Activated CD4-positive, alpha-beta memory T cell treated with anti-CD3 and anti-CD28 coated beads for 36 hours (primary cell): ENCODE measurements at regions not wholly inside any gene's neighbourhood (a gene's known extent, or its start where the extent isn't known, plus 50 kb on each side); places are given as distances from the start of the nearest gene placed in this dataset.

Source experiments
- CTCF ChIA-PET: fragments of 350-600 bp; sonication (Branson Sonifier 250); formaldehyde crosslinking; loops from one replicate; lab custom pipeline; 2021; ENCODE audit warnings: antibody characterized with exemption, inconsistent platforms; lab: Charles Lee
- POLR2A ChIA-PET: fragments of 350-600 bp; sonication (Branson Sonifier 250); formaldehyde crosslinking; loops from one replicate; lab custom pipeline; 2021; ENCODE audit warnings: antibody characterized with exemption; lab: Charles Lee
- DNase-seq: peaks from one replicate; pipeline ENCODE4 v3.0.0-alpha.2; 2020
- H3K27ac Mint-ChIP-seq: one replicate; pipeline ENCODE4 v1.8.0; 2021; ENCODE audit warnings: mixed read lengths
- H3K27me3 Mint-ChIP-seq: one replicate; pipeline ENCODE4 v1.8.0; 2021; ENCODE audit warnings: mixed read lengths
- H3K36me3 Mint-ChIP-seq: one replicate; pipeline ENCODE4 v1.8.0; 2021; ENCODE audit warnings: mixed read lengths
- H3K4me1 Mint-ChIP-seq: one replicate; pipeline ENCODE4 v1.8.0; 2021; ENCODE audit warnings: low read depth, mixed read lengths
- H3K4me3 Mint-ChIP-seq: one replicate; pipeline ENCODE4 v1.8.0; 2021; ENCODE audit warnings: mild to moderate bottlenecking, mixed read lengths
- H3K9me3 Mint-ChIP-seq: one replicate; pipeline ENCODE4 v1.8.0; 2021; ENCODE audit warnings: mixed read lengths
- intact Hi-C: fragments of 100-400 bp; cut with micrococcal nuclease; formaldehyde crosslinking; loops from one replicate; pipeline ENCODE4 v1.15.1; 2023

DNA sequence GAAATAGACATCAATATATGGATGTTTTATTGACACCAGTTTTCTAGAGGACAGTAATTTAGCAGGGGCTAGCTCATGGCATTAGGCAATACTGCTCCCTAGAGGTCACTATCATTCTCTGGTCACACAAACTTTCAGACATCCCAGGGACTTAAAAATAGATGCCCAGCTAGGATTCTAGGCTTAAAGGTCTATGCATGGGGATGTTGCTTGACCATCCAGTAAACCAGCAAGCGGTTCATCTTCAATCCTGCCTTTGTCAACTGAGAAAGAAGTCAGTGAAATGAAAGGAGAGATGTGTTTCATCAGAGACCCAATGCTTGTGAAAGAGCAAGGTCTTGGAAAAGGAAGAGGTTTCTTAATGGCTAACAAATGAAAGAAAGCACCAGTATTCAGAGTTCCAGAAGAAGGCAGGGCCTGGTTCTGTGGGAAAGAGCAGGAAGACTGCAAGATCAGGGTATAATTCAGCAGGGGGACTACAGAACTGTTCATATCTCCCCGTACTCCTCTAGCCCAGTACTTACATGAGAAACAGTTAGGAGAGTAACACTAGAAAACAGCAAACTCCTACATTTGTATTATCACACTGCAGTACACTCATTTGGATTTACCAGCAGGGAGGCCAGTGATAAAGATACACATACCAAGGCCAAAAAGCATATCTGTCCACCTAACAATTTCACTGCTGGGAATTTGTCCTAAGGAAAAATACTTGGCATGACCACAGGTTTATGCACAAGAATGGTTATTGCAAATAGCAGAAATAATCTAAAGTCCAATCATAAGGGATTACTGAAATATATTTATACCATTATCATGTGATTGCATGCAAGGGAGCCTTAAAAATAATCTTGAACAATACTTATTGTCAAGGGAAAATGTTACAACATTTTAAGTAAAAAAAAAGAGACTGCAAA lies 151.4 kb upstream of the LAMA2 start:
- no peaks in the 10 kb centered on the region for H3K36me3 Mint-ChIP-seq
- no peak overlapping the region for H3K4me3 Mint-ChIP-seq
- POLR2A ChIA-PET, result no interaction called here
- no peak for DNase-seq
- H3K27ac Mint-ChIP-seq, result no peak overlapping the region
- intact Hi-C loops, result loop anchor here (5.0 kb wide), 2 partner anchors 879 to 994 kb away; no protein-coding TSS in a partner anchor
- CTCF ChIA-PET, result interaction anchor here (0.8 to 1.5 kb wide), 4 partner anchors 12 to 876 kb away, joined by 4 to 5 read pairs (median 5); partner anchors contain the start of gene PTPRK
- no peaks in the 10 kb centered on the region for H3K9me3 Mint-ChIP-seq
- no peaks in the 10 kb centered on the region for H3K4me1 Mint-ChIP-seq
- peaks cover 9% of the 10 kb centered on the region for H3K27me3 Mint-ChIP-seq

- Mint-ChIP-seq H3K27ac (no peak overlapping the region), H3K4me3 (no peak overlapping the region), H3K36me3 (no peaks in the 10 kb centered on the region), H3K27me3 (peaks cover 12% of the 10 kb centered on the region), H3K4me1 (no peaks in the 10 kb centered on the region), H3K9me3 (no peaks in the 10 kb centered on the region)
- CTCF ChIA-PET, result no interaction called here
- intact Hi-C loops, result loop anchor here (5.0 to 10.0 kb wide), 2 partner anchors 213 to 645 kb away; no protein-coding TSS in a partner anchor
- POLR2A ChIA-PET, result no interaction called here
- DNase-seq, result no peak
Measured at GRCh38 chr6:128727500-128727899, 155.4 kb upstream of the LAMA2 start.

- no peaks in the 10 kb centered on the region for H3K9me3 Mint-ChIP-seq
- H3K27ac Mint-ChIP-seq, result no peak overlapping the region
- H3K4me3 Mint-ChIP-seq, result no peak overlapping the region
- no peaks in the 10 kb centered on the region for H3K36me3 Mint-ChIP-seq
- intact Hi-C loops, result loop anchor here (1.0 to 10.0 kb wide), 3 partner anchors 211 to 647 kb away; no protein-coding TSS in a partner anchor
- ChIA-PET POLR2A (no interaction called here), CTCF (interaction anchor here (0.6 to 2.5 kb wide), 9 partner anchors 15 to 809 kb away, joined by 3 to 14 read pairs (median 4); no protein-coding TSS in a partner anchor)
- DNase-seq, result no peak
- H3K4me1 Mint-ChIP-seq, result no peaks in the 10 kb centered on the region
- H3K27me3 Mint-ChIP-seq, result peaks cover 15% of the 10 kb centered on the region
Measured at GRCh38 chr6:128725271-128726233, 157.4 kb upstream of the LAMA2 start.

- intact Hi-C loops, result loop anchor here (1.0 to 10.0 kb wide), 3 partner anchors 210 to 648 kb away; no protein-coding TSS in a partner anchor
- H3K27me3 Mint-ChIP-seq, result peaks cover 15% of the 10 kb centered on the region
- no peak overlapping the region for H3K4me3 Mint-ChIP-seq
- H3K4me1 Mint-ChIP-seq, result no peaks in the 10 kb centered on the region
- POLR2A ChIA-PET, result no interaction called here
- H3K27ac Mint-ChIP-seq, result no peak overlapping the region
- no peaks in the 10 kb centered on the region for H3K36me3 Mint-ChIP-seq
- no peaks in the 10 kb centered on the region for H3K9me3 Mint-ChIP-seq
- no peak for DNase-seq
- CTCF ChIA-PET, result interaction anchor here (0.6 to 2.5 kb wide), 5 partner anchors 22 to 809 kb away, joined by 3 to 14 read pairs (median 4); no protein-coding TSS in a partner anchor
Measured at GRCh38 chr6:128724738-128725137, 158.2 kb upstream of the LAMA2 start.

DNA sequence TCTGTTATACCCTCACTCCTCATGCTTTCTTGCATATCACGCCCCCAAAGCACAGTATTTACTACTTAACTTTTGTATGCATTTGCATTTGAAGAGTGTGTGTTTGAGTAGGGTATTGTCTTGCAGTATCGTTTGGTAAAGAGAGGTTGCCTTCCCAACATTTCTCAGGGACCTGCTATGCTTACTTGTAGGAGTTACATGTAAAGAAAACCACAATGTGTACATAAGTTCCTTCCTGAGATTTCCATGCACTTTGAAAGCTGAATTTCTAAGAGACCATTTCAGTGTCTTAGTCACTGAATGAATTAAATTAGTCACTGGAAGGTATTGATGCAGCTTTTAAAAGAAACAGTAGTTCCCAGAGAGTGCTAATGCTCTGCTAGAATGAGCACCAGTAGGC lies 159.3 kb upstream of the LAMA2 start:
- H3K9me3 Mint-ChIP-seq, result no peaks in the 10 kb centered on the region
- ChIA-PET CTCF (no interaction called here), POLR2A (no interaction called here)
- no peak overlapping the region for H3K4me3 Mint-ChIP-seq
- intact Hi-C loops, result loop anchor here (10.0 kb wide), 1 partner anchor 209 kb away; no protein-coding TSS in a partner anchor
- no peaks in the 10 kb centered on the region for H3K36me3 Mint-ChIP-seq
- H3K27ac Mint-ChIP-seq, result no peak overlapping the region
- H3K27me3 Mint-ChIP-seq, result peaks cover 12% of the 10 kb centered on the region
- no peak for DNase-seq
- H3K4me1 Mint-ChIP-seq, result no peaks in the 10 kb centered on the region

GRCh38 chr6:128720891-128721290 lies 162.0 kb upstream of the LAMA2 start:
- ChIA-PET CTCF (interaction anchor here (2.0 kb wide), 1 partner anchor 531 kb away, joined by 7 read pairs; no protein-coding TSS in a partner anchor), POLR2A (no interaction called here)
- Mint-ChIP-seq H3K27ac (no peak overlapping the region), H3K4me3 (no peak overlapping the region), H3K27me3 (peaks cover 8% of the 10 kb centered on the region), H3K4me1 (no peaks in the 10 kb centered on the region), H3K9me3 (no peaks in the 10 kb centered on the region), H3K36me3 (no peaks in the 10 kb centered on the region)
- intact Hi-C loops, result loop anchor here (10.0 kb wide), 1 partner anchor 206 kb away; no protein-coding TSS in a partner anchor
- DNase-seq, result no peak

- no peaks in the 10 kb centered on the region for H3K9me3 Mint-ChIP-seq
Measured at GRCh38 chr6:128719786-128720185, 163.2 kb upstream of the LAMA2 start.

GRCh38 chr6:128713461-128713860 lies 169.5 kb upstream of the LAMA2 start:
- Mint-ChIP-seq H3K9me3 (no peaks in the 10 kb centered on the region), H3K36me3 (no peaks in the 10 kb centered on the region), H3K27ac (no peak overlapping the region), H3K27me3 (peaks cover 18% of the 10 kb centered on the region), H3K4me1 (no peaks in the 10 kb centered on the region), H3K4me3 (no peak overlapping the region)
- POLR2A ChIA-PET, result no interaction called here
- DNase-seq, result no peak
- CTCF ChIA-PET, result no interaction called here
- intact Hi-C loops, result no loop called here

More at GRCh38 chr6:128719786-128720185, 163.2 kb upstream of the LAMA2 start:
- POLR2A ChIA-PET, result no interaction called here
- CTCF ChIA-PET, result no interaction called here
- Mint-ChIP-seq H3K27ac (no peak overlapping the region), H3K36me3 (no peaks in the 10 kb centered on the region), H3K27me3 (peaks cover 12% of the 10 kb centered on the region), H3K4me3 (no peak overlapping the region), H3K4me1 (no peaks in the 10 kb centered on the region)
- intact Hi-C loops, result loop anchor here (10.0 kb wide), 1 partner anchor 205 kb away; no protein-coding TSS in a partner anchor
- DNase-seq, result no peak

DNA sequence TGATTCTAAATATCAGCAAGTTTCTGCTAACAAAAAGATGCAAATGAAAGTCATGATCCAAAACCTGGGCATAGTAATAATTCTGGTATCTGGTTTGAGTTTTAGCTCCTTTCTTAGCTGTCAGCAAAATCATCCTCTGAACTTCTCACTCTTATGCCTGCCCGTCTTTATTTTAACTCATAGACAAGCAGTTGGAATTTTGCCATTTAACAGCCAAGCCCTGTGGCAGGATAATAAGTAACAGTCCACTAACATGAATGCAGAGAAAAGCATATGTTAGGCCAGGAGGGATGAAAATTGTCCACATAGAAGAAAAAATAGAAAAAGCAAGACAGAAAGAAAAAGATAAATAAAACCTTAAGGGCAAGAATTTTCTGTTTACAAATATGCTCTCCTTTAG lies 170.0 kb upstream of the LAMA2 start:
- no peaks in the 10 kb centered on the region for H3K9me3 Mint-ChIP-seq
- H3K36me3 Mint-ChIP-seq, result no peaks in the 10 kb centered on the region
- intact Hi-C loops, result no loop called here
- CTCF ChIA-PET, result no interaction called here
- no peak overlapping the region for H3K27ac Mint-ChIP-seq
- H3K4me3 Mint-ChIP-seq, result no peak overlapping the region
- no peaks in the 10 kb centered on the region for H3K4me1 Mint-ChIP-seq
- POLR2A ChIA-PET, result no interaction called here
- peaks cover 18% of the 10 kb centered on the region for H3K27me3 Mint-ChIP-seq
- no peak for DNase-seq

- ChIA-PET POLR2A (no interaction called here), CTCF (no interaction called here)
- no peak overlapping the region for H3K4me3 Mint-ChIP-seq
- no peak for DNase-seq
- H3K9me3 Mint-ChIP-seq, result no peaks in the 10 kb centered on the region
- H3K27me3 Mint-ChIP-seq, result peaks cover 16% of the 10 kb centered on the region
- intact Hi-C loops, result no loop called here
- no peaks in the 10 kb centered on the region for H3K4me1 Mint-ChIP-seq
- H3K27ac Mint-ChIP-seq, result no peak overlapping the region
- no peaks in the 10 kb centered on the region for H3K36me3 Mint-ChIP-seq
Measured at GRCh38 chr6:128711149-128711548, 171.8 kb upstream of the LAMA2 start.

DNA sequence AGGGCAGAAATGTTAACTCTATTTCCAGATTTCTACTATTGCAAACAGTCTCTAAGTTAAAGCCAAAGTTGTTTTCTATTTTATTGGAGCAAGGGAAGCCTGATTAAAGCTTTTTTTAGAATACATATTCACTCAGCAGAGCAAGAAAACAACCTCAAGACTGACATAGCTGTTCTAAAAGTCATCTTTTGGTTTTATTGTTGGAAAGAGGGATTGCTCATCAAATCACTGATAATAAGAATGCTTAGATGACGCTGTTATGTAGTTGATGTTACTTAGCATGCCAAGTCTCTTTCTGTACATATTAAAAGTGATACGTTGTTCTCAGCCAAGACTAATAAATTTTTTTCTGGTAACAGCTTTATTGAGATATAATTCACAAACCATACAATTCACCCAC lies 172.6 kb upstream of the LAMA2 start:
- no peaks in the 10 kb centered on the region for H3K4me1 Mint-ChIP-seq
- intact Hi-C loops, result no loop called here
- CTCF ChIA-PET, result interaction anchor here (1.2 kb wide), 1 partner anchor 16 kb away, joined by 3 read pairs; no protein-coding TSS in a partner anchor
- H3K9me3 Mint-ChIP-seq, result no peaks in the 10 kb centered on the region
- H3K27me3 Mint-ChIP-seq, result peaks cover 12% of the 10 kb centered on the region
- H3K4me3 Mint-ChIP-seq, result no peak overlapping the region
- POLR2A ChIA-PET, result no interaction called here
- no peak overlapping the region for H3K27ac Mint-ChIP-seq
- H3K36me3 Mint-ChIP-seq, result no peaks in the 10 kb centered on the region
- DNase-seq, result no peak
